GM23338 (cell line): ENCODE measurements at regions not wholly inside any gene's neighbourhood (a gene's known extent, or its start where the extent isn't known, plus 50 kb on each side); places are given as distances from the start of the nearest gene placed in this dataset.

Experiments used
- ATAC-seq: fragments of 200-7000 bp; cut with Tn5 transposase; 3 replicates; pipeline ENCODE4 v1.9.1; 2020
- DNase-seq: peaks from one replicate; pipeline ENCODE4 v3.0.0-alpha.2; 2015; ENCODE audit warnings: low spot score
- H2AFZ ChIP-seq: fragments of 200-600 bp; sonication (generic); 2 replicates; pipeline ENCODE4 v1.8.0; 2016; ENCODE audit warnings: antibody characterized with exemption, mild to moderate bottlenecking, moderate library complexity
- H3F3A ChIP-seq: fragments of 200-600 bp; sonication (generic); replicated peaks from 2 replicates; pipeline ENCODE4 v1.8.0; 2017; ENCODE audit warnings: antibody characterized with exemption, mixed run types, low read depth
- H3K27ac ChIP-seq: fragments of 200-600 bp; sonication (generic); 2 replicates; pipeline ENCODE4 v1.6.1; 2016; ENCODE audit warnings: low read depth
- H3K27me3 ChIP-seq: fragments of 200-600 bp; sonication (generic); 2 replicates; pipeline ENCODE4 v1.8.0; 2016; ENCODE audit warnings: mild to moderate bottlenecking, mixed run types, moderate library complexity; ENCODE audit not compliant: insufficient read depth
- H3K36me3 ChIP-seq: fragments of 200-600 bp; sonication (generic); 2 replicates; pipeline ENCODE4 v1.8.0; 2016; ENCODE audit warnings: mild to moderate bottlenecking; ENCODE audit not compliant: insufficient read depth
- H3K4me1 ChIP-seq: fragments of 200-600 bp; sonication (generic); 2 replicates; pipeline ENCODE4 v1.8.0; 2016; ENCODE audit warnings: mild to moderate bottlenecking, moderate library complexity; ENCODE audit not compliant: insufficient read depth
- H3K4me2 ChIP-seq: fragments of 200-600 bp; sonication (generic); 2 replicates; pipeline ENCODE4 v1.7.1; 2017; ENCODE audit warnings: mixed run types
- H3K4me3 ChIP-seq: fragments of 200-600 bp; sonication (generic); 2 replicates; pipeline ENCODE4 v1.6.1; 2016; ENCODE audit warnings: mixed run types
- H3K79me2 ChIP-seq: fragments of 200-600 bp; sonication (generic); replicated peaks from 2 replicates; pipeline ENCODE4 v1.8.0; 2017; ENCODE audit warnings: mild to moderate bottlenecking; ENCODE audit not compliant: insufficient read depth
- H3K9me2 ChIP-seq: fragments of 200-600 bp; sonication (generic); 2 replicates; pipeline ENCODE4 v1.8.0; 2017; ENCODE audit not compliant: insufficient read depth
- H4K20me1 ChIP-seq: fragments of 200-600 bp; sonication (generic); replicated peaks from 2 replicates; pipeline ENCODE4 v1.8.0; 2017; ENCODE audit warnings: mild to moderate bottlenecking; ENCODE audit not compliant: insufficient read depth
- H3K27ac Mint-ChIP-seq: 2 replicates; pipeline ENCODE4 v1.8.0; 2020; ENCODE audit warnings: inconsistent platforms, mild to moderate bottlenecking, moderate library complexity, mixed read lengths
- H3K27me3 Mint-ChIP-seq: 3 replicates; pipeline ENCODE4 v1.8.0; 2022; ENCODE audit warnings: low read depth, mild to moderate bottlenecking, moderate library complexity, mixed read lengths, inconsistent platforms; ENCODE audit not compliant: insufficient read depth, poor library complexity
- H3K36me3 Mint-ChIP-seq: 3 replicates; pipeline ENCODE4 v1.8.0; 2021; ENCODE audit warnings: low read depth, mild to moderate bottlenecking, inconsistent platforms, moderate library complexity, mixed read lengths
- H3K4me1 Mint-ChIP-seq: 3 replicates; pipeline ENCODE4 v1.8.0; 2020; ENCODE audit warnings: mild to moderate bottlenecking, inconsistent platforms, mixed read lengths
- H3K4me3 Mint-ChIP-seq: 3 replicates; pipeline ENCODE4 v1.8.0; 2021; ENCODE audit warnings: moderate library complexity, mild to moderate bottlenecking, inconsistent platforms, mixed read lengths
- H3K9me3 Mint-ChIP-seq: 3 replicates; pipeline ENCODE4 v1.8.0; 2020; ENCODE audit warnings: moderate library complexity, mild to moderate bottlenecking, inconsistent platforms, mixed read lengths
- CREB1 ChIP-seq: fragments of 250-450 bp; sonication (Bioruptor Pico); IDR thresholded peaks from 2 replicates; pipeline ENCODE4 v1.5.0; 2020; ENCODE audit warnings: low read depth, mild to moderate bottlenecking, moderate library complexity
- EZH2 ChIP-seq: fragments of 200-600 bp; sonication (generic); IDR thresholded peaks from one replicate; pipeline ENCODE4 v1.8.0; 2017; ENCODE audit warnings: antibody characterized with exemption, mild to moderate bottlenecking, low read depth; ENCODE audit not compliant: unreplicated experiment
- EZH2phosphoT487 ChIP-seq: fragments of 200-600 bp; sonication (generic); IDR thresholded peaks from one replicate; pipeline ENCODE4 v1.8.1; 2018; ENCODE audit warnings: antibody characterized with exemption; ENCODE audit not compliant: unreplicated experiment
- JUNB ChIP-seq: IDR thresholded peaks from one replicate; pipeline ENCODE4 v1.6.1; 2016; ENCODE audit warnings: antibody characterized with exemption; ENCODE audit not compliant: unreplicated experiment
- NANOG ChIP-seq: IDR thresholded peaks from 2 replicates; pipeline ENCODE4 v1.6.1; 2016; ENCODE audit warnings: antibody characterized with exemption, borderline replicate concordance
- POLR2AphosphoS5 ChIP-seq: IDR thresholded peaks from 2 replicates; pipeline ENCODE4 v1.6.1; 2016; ENCODE audit warnings: antibody characterized with exemption, low read depth
- STAT1 ChIP-seq: IDR thresholded peaks from one replicate; pipeline ENCODE4 v1.6.1; 2016; ENCODE audit warnings: antibody characterized with exemption; ENCODE audit not compliant: unreplicated experiment
- ZNF114 ChIP-seq: fragments of 250-450 bp; sonication (Bioruptor Pico); IDR thresholded peaks from 2 replicates; pipeline ENCODE4 v1.5.0; 2020; ENCODE audit warnings: mild to moderate bottlenecking, moderate library complexity
- ZNF331 ChIP-seq: fragments of 250-450 bp; sonication (Bioruptor Pico); IDR thresholded peaks from 2 replicates; pipeline ENCODE4 v1.5.0; 2020; ENCODE audit warnings: low read depth, mild to moderate bottlenecking, moderate library complexity
- TF ChIP-seq, protein P1 (sequence below): fragments of 250-450 bp; sonication (Bioruptor Pico); IDR thresholded peaks from 2 replicates; pipeline ENCODE4 v1.5.0; 2020; ENCODE audit warnings: mild to moderate bottlenecking, moderate library complexity
- TF ChIP-seq, protein P2 (sequence below): IDR thresholded peaks from 2 replicates; pipeline ENCODE4 v1.6.1; 2016; ENCODE audit warnings: antibody characterized with exemption
- TF ChIP-seq, protein P3 (sequence below), 2 experiments: fragments of 200-600 bp in 1 of 2; sonication (generic) in 1 of 2; conservative IDR thresholded peaks; 2 replicates each; pipeline versions ENCODE4 v1.5.1 to v1.6.1; 2016 to 2017; ENCODE audit warnings: antibody characterized with exemption in 2 of 2, low read depth in 2 of 2, mild to moderate bottlenecking in 2 of 2, moderate library complexity in 1 of 2
- TF ChIP-seq, protein P4 (sequence below): IDR thresholded peaks from one replicate; pipeline ENCODE4 v1.6.1; 2018; ENCODE audit warnings: antibody characterized with exemption; ENCODE audit not compliant: unreplicated experiment

DNA sequence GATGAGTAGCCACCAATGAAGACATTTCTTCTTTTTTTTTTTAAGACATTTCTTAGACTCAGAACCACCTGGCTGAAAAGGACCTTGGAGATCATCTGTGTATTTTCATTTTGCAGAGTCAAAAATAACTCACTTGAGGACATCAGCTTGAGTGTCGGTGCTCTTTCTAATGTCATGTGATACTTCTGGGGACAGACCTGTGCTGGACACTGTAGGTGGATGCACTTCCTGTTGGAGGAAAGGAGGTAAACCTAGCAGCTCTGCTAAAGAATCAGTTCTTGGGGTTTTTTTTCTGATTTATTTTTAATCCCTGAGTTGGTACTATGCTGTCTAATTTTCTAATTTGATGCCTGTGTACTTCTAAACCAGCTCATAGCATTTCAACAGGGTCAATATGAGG lies 283.9 kb upstream of the CRIM1 start:
- Histone ChIP-seq H3K9me2 (peaks cover 3% of the 10 kb centered on the region; the same call in 1 of the 2 replicates), H3K79me2 (no peaks in the 10 kb centered on the region), H4K20me1 (no peaks in the 10 kb centered on the region), H3K4me3 (no peak overlapping the region), H3K4me1 (peaks cover 9% of the 10 kb centered on the region; the same call in 1 of the 2 replicates), H3K4me2 (no peak overlapping the region), H2AFZ (no peak overlapping the region), H3K36me3 (no peaks in the 10 kb centered on the region), H3F3A (no peaks in the 10 kb centered on the region), H3K27me3 (no peaks in the 10 kb centered on the region), H3K27ac (no peak overlapping the region)
- H3K36me3 Mint-ChIP-seq, result no peaks in the 10 kb centered on the region
- no peak for DNase-seq
- no peaks in the 10 kb centered on the region; the same call in 2 of the 3 replicates for H3K9me3 Mint-ChIP-seq
- peaks cover 9% of the 10 kb centered on the region; the same call in 2 of the 3 replicates for H3K4me1 Mint-ChIP-seq
- H3K27ac Mint-ChIP-seq, result no peak overlapping the region
- TF ChIP-seq POLR2AphosphoS5 (no peak), ZNF114 (CRISPR knock-in tag) (no peak), EZH2 (no peak), NANOG (no peak), STAT1 (no peak), ZNF331 (no peak), JUNB (no peak), CREB1 (no peak), EZH2phosphoT487 (no peak)
- TF ChIP-seq, protein P1, sequence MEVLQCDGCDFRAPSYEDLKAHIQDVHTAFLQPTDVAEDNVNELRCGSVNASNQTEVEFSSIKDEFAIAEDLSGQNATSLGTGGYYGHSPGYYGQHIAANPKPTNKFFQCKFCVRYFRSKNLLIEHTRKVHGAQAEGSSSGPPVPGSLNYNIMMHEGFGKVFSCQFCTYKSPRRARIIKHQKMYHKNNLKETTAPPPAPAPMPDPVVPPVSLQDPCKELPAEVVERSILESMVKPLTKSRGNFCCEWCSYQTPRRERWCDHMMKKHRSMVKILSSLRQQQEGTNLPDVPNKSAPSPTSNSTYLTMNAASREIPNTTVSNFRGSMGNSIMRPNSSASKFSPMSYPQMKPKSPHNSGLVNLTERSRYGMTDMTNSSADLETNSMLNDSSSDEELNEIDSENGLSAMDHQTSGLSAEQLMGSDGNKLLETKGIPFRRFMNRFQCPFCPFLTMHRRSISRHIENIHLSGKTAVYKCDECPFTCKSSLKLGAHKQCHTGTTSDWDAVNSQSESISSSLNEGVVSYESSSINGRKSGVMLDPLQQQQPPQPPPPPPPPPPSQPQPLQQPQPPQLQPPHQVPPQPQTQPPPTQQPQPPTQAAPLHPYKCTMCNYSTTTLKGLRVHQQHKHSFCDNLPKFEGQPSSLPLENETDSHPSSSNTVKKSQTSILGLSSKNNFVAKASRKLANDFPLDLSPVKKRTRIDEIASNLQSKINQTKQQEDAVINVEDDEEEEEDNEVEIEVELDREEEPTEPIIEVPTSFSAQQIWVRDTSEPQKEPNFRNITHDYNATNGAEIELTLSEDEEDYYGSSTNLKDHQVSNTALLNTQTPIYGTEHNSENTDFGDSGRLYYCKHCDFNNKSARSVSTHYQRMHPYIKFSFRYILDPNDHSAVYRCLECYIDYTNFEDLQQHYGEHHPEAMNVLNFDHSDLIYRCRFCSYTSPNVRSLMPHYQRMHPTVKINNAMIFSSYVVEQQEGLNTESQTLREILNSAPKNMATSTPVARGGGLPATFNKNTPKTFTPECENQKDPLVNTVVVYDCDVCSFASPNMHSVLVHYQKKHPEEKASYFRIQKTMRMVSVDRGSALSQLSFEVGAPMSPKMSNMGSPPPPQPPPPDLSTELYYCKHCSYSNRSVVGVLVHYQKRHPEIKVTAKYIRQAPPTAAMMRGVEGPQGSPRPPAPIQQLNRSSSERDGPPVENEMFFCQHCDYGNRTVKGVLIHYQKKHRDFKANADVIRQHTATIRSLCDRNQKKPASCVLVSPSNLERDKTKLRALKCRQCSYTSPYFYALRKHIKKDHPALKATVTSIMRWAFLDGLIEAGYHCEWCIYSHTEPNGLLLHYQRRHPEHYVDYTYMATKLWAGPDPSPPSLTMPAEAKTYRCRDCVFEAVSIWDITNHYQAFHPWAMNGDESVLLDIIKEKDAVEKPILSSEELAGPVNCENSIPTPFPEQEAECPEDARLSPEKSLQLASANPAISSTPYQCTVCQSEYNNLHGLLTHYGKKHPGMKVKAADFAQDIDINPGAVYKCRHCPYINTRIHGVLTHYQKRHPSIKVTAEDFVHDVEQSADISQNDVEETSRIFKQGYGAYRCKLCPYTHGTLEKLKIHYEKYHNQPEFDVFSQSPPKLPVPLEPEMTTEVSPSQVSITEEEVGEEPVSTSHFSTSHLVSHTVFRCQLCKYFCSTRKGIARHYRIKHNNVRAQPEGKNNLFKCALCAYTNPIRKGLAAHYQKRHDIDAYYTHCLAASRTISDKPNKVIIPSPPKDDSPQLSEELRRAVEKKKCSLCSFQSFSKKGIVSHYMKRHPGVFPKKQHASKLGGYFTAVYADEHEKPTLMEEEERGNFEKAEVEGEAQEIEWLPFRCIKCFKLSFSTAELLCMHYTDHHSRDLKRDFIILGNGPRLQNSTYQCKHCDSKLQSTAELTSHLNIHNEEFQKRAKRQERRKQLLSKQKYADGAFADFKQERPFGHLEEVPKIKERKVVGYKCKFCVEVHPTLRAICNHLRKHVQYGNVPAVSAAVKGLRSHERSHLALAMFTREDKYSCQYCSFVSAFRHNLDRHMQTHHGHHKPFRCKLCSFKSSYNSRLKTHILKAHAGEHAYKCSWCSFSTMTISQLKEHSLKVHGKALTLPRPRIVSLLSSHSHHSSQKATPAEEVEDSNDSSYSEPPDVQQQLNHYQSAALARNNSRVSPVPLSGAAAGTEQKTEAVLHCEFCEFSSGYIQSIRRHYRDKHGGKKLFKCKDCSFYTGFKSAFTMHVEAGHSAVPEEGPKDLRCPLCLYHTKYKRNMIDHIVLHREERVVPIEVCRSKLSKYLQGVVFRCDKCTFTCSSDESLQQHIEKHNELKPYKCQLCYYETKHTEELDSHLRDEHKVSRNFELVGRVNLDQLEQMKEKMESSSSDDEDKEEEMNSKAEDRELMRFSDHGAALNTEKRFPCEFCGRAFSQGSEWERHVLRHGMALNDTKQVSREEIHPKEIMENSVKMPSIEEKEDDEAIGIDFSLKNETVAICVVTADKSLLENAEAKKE, result no peak
- TF ChIP-seq, protein P2, sequence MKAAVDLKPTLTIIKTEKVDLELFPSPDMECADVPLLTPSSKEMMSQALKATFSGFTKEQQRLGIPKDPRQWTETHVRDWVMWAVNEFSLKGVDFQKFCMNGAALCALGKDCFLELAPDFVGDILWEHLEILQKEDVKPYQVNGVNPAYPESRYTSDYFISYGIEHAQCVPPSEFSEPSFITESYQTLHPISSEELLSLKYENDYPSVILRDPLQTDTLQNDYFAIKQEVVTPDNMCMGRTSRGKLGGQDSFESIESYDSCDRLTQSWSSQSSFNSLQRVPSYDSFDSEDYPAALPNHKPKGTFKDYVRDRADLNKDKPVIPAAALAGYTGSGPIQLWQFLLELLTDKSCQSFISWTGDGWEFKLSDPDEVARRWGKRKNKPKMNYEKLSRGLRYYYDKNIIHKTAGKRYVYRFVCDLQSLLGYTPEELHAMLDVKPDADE, result no peak
- TF ChIP-seq, protein P3, sequence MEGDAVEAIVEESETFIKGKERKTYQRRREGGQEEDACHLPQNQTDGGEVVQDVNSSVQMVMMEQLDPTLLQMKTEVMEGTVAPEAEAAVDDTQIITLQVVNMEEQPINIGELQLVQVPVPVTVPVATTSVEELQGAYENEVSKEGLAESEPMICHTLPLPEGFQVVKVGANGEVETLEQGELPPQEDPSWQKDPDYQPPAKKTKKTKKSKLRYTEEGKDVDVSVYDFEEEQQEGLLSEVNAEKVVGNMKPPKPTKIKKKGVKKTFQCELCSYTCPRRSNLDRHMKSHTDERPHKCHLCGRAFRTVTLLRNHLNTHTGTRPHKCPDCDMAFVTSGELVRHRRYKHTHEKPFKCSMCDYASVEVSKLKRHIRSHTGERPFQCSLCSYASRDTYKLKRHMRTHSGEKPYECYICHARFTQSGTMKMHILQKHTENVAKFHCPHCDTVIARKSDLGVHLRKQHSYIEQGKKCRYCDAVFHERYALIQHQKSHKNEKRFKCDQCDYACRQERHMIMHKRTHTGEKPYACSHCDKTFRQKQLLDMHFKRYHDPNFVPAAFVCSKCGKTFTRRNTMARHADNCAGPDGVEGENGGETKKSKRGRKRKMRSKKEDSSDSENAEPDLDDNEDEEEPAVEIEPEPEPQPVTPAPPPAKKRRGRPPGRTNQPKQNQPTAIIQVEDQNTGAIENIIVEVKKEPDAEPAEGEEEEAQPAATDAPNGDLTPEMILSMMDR (conservative IDR thresholded peaks at IDR 0.05; ENCODE audit: low read depth in 2 of 2), result no peak
- TF ChIP-seq, protein P4, sequence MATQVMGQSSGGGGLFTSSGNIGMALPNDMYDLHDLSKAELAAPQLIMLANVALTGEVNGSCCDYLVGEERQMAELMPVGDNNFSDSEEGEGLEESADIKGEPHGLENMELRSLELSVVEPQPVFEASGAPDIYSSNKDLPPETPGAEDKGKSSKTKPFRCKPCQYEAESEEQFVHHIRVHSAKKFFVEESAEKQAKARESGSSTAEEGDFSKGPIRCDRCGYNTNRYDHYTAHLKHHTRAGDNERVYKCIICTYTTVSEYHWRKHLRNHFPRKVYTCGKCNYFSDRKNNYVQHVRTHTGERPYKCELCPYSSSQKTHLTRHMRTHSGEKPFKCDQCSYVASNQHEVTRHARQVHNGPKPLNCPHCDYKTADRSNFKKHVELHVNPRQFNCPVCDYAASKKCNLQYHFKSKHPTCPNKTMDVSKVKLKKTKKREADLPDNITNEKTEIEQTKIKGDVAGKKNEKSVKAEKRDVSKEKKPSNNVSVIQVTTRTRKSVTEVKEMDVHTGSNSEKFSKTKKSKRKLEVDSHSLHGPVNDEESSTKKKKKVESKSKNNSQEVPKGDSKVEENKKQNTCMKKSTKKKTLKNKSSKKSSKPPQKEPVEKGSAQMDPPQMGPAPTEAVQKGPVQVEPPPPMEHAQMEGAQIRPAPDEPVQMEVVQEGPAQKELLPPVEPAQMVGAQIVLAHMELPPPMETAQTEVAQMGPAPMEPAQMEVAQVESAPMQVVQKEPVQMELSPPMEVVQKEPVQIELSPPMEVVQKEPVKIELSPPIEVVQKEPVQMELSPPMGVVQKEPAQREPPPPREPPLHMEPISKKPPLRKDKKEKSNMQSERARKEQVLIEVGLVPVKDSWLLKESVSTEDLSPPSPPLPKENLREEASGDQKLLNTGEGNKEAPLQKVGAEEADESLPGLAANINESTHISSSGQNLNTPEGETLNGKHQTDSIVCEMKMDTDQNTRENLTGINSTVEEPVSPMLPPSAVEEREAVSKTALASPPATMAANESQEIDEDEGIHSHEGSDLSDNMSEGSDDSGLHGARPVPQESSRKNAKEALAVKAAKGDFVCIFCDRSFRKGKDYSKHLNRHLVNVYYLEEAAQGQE, result no peak
- no peak for ATAC-seq
- H3K4me3 Mint-ChIP-seq, result no peak overlapping the region
- H3K27me3 Mint-ChIP-seq, result no peaks in the 10 kb centered on the region
